ENCODE measurements at regions not wholly inside any gene's neighbourhood (a gene's known extent, or its start where the extent isn't known, plus 50 kb on each side); places are given as distances from the start of the nearest gene placed in this dataset.
"Not testable (repeated sequence)": the region's sequence is repeated elsewhere in the genome, so short reads cannot be mapped to it uniquely, and the experiment has no call there.

DNA sequence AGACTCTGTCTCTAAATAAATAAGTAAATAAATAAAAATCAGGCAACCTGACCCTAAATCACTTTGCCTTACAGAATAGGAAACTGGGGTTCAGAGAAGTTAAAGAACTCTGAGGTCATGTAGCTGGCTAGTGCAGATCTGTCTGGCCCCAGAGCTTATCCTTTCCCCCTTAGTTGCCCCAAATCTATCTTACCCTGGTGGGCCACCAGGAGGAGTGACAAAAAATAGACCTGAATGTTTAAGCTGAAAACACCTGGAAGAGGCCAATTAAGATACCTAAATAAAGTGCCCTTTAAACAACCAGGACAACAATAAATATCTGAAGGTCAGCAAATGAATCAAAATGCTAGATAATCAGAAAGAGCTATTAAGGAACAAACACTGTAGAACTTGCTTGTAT is 59.7 kb downstream of the TEX35 start:
- intact Hi-C loops (cut with DNase I), result no loop called here
- no peak for DNase-seq

DNA sequence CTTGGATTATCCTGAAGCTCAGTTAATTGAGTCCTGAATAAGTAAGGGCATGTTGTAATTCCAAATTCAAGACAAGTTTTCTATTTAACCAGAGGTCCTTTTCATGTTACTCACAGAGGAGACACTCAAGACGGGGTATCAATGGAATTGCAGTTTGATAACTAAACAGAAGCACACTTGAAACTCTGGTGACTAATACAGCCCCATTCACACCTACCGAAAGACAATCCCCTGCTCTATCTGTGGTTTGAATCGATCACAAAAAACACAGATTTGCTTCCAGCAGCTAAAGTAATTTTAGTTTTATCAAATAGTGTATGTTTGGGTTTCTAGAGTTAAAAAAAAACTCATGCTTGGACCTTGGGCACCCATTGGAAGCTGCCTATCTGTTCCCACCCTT is 60.4 kb downstream of the TEX35 start:
- DNase-seq, result no peak
- intact Hi-C loops (cut with DNase I), result no loop called here

DNA sequence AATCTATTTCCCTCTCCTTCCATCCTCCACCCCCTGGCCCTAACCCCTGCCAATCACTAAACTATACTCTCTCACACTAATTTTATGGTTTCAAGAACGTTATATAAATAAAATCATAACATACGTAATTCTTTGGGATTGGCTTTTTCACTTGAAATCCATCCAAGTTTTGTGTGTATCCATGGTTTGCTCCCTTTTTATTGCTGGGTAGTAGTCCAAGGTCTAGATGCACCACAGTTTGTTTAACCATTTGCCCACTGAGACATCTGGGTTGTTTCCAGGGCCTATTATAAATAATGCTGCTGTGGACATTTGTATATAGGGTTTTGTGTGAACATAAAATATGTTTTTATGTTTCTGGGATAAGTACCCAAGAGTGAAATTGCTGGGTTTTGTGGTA is 61.4 kb downstream of the TEX35 start:
- intact Hi-C loops (cut with DNase I), result no loop called here
- DNase-seq, result no peak

DNA sequence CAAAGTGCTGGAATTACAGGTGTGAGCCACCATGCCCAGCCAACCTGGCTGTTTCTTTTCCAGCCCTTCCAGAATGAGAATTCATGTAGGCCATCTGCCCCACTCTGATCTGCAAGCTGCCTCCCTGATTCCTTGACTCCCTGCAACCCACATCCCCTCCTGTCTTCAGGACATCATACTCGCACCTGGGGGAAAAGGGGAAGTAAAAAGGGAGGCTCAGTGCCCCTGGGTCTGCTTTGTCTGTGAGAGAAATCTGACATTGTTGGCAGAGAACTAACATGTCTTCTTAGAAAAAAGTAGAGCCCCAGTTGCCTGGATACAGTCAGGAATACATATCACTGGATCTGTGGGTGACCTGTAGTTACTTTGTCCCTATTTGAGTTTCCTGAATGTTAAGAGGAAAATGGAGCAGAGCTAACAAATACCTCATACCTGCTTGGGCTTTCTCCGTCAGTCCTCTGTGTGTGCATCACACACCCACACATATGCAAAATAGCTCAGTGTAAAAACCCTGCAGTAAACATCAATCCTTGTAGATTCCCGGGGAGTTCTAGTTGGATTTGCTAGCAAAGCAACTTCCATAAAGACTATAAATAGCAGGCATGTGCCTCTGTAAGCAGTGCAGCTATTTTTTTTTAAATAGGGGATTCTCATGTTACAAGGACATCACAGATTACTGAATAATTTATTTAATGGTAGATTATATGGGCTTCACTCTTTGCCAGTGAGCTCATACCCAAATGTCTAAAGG is 62.9 kb downstream of the TEX35 start:
- no peak for DNase-seq
- intact Hi-C loops (cut with DNase I), result no loop called here

DNA sequence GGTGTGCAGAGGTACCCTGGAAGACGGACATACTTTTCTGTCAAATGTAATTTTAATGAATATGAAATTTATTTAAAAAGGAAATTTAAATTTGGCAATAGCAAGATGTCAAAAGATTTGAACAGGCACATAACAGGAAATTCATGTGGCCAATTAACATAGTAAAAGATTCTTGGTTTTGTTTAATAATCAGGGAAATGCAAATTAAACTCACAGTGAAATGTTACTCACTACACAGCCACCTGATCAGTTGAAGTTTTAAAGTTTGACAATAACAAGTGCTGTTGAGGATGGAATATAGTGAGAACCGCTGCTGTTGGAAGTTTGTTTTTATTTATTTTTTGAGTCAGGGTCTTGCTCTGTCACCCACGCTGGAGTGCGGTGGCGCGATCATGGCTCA is 63.9 kb downstream of the TEX35 start:
- intact Hi-C loops (cut with DNase I), result no loop called here
- no peak for DNase-seq

DNA sequence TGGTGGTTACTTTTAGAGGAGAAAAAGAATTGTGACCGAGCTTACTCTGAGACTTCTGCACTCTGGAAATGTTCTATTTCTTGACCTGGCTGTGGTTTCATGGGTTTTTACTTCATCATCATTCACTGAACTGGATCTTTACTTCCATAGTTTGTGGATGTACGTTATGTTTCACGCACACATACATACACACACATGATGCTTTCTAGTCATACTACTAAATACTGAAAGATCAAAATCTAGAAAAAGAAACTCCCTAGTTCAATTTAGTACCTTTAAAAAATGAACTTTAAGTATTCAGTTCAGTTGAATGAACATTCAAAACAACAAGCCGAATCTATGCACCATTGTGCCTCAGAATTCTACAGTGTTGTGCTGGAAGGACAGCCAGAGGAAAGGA is 65.0 kb downstream of the TEX35 start:
- no peak for DNase-seq
- intact Hi-C loops (cut with DNase I), result no loop called here

DNA sequence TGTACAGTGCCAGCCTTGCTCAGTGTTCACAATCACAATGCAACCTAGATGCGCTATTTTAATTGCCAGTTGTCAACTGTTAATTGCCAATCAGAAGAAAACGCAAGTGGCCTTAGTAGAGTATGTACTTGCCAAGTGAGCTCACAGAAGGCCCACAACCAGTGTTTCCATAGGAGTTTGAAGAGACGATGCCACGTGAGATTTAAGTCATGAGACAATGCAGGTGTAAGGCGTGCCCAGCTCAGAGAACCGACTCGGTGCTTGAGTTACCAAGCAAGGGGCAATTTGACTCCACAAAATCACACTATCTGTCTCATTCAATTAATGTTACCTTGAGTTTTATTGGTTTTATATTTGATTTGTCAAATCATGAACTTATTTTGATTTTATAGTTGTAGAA is 65.6 kb downstream of the TEX35 start:
- intact Hi-C loops (cut with DNase I), result no loop called here
- DNase-seq, result no peak

DNA sequence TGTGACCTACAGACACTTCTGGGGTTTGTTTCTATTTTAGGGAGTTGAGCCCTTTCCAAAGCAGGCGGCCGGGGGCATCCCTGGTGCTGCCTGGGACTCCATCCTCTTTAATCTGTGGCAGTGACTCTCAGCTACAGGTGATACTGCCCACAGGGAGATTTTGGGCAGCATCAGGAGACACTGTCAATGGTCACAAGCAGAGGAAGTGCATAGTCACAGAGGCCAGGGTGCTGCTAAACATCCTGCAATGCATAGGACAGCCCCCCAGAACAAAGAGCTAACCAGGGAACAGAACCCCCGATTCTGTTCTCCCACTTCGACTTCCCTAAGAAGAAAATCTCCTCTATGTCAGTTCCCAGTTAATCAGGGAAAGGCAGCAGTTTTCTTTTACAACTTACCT is 66.2 kb downstream of the TEX35 start:
- intact Hi-C loops (cut with DNase I), result no loop called here
- no peak for DNase-seq

DNA sequence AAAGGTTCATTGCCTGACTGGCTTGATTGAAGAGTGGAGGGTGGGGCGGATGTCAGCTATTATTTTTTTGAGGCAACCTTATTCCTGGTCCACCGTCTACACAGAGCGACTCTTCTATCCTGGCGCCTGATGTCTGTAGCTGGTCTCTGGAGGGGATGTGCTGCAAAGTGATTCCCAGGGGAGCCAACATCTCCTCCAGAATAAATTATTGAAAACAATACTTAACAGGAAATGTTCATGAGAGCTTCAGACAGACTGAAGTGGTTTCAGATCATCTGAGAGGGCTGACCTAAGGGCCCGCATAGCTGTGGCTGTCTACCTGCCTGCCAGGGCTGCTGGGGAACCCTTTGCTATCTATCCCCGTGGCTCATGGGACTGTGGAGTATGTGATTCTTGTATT is 66.7 kb downstream of the TEX35 start:
- DNase-seq, result no peak
- intact Hi-C loops (cut with DNase I), result no loop called here

DNA sequence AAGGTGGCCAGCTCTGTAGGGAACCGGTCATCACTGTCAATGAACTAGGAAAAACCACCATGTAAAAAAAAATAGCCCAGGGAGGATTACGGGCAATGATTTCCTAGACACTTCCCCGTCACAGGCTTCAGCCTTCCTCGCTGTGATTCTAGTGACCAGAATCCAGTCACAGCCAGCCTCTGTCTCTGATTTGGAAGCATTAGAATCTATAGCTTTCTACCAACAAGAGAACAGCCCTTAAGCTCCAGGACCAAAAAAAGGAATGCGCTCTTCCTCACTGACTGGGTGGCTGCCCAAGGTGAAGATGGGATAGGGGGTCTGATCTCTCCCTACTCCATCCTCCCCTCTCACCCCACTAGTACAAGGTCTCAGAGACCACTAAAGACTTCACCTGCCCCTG is 67.2 kb downstream of the TEX35 start:
- DNase-seq, result no peak
- intact Hi-C loops (cut with DNase I), result no loop called here

DNA sequence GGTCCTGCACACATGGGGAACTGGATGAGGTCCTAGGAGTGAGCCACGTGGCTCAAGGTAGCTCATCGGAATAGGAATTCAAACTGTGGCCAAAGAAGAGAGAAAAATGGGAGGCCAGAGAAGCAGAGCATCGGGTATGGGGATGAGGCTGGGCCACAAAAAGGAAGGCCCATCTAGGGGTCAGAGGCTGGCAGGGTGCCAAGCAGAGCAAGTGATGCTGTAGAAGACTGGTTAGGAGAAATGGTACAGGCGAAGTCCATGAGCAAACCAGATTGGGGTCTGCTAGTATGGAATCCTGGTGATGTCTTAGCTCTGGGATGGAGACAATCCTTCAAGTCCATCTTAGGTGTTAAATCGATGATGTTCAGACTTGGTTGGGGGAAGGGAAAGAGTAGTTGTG is 68.0 kb downstream of the TEX35 start:
- DNase-seq, result no peak
- intact Hi-C loops (cut with DNase I), result no loop called here

DNA sequence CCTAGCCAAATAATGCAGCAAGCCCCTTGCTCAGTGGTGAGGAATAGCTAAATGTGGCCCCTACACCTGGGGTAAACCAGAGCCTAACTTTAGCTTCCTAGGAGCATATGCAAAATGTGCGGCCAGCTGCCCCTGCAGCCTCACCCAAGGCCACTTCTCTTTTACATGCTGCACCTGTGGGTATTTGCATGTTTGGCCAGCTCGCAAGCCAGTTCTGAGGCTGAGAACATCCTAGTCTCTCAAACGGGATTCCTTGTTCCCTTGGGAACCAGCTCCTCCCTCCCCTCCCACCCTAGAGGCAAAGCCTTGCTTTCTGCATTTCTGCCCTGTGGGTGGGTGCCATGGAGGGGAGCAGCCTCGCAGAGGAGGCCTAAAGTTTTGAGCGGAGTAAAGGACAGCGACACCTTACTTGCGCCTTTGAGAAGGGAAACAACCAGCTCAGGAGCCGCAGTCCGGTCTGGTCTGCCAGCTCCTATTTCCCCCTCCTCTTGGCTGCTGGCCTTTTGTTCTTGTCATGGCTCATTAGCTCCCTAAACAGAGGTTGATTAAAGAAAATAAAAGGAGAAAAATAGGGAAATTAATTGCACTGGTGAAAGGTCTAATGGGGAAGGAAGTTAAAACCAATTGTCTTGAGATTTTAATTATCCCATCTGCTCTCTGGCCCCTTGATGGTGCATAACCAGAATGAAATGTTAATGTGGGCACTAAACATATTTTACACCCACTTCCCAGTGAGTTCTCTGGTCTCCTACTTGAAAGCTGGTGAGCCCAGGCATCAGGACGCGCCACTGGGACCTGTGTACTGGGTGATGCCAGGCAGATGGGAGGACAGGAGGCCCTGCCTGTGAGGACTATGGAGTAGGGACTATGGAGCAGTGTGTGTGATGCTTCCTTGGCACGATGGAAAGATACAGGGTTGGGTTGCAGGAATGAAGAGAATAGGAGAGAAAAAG is 68.7 kb downstream of the TEX35 start:
- intact Hi-C loops (cut with DNase I), result no loop called here
- DNase-seq, result peak in 34 of 42 donors; percentile 10 to 79 (median 34)

DNA sequence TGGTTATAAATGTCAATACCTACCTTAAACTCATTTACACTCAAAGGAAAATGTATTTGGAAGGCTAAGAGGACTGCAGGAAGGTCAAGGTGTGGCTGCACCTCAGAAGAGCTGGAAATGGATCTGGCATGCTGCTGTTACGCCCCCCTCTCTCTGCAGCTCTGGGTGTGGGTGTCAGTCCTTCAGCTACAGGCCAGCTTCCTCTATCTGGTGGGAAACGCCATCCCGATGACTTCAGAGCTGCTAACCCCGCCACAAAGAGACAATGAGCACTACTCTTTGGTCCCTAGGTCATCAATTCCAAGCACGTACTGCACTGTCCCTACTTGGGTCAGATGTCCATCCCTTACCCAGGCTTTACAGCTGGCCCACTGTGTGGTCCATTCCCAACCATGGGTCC is 74.2 kb downstream of the TEX35 start:
- intact Hi-C loops (cut with DNase I), result no loop called here
- no peak for DNase-seq

DNA sequence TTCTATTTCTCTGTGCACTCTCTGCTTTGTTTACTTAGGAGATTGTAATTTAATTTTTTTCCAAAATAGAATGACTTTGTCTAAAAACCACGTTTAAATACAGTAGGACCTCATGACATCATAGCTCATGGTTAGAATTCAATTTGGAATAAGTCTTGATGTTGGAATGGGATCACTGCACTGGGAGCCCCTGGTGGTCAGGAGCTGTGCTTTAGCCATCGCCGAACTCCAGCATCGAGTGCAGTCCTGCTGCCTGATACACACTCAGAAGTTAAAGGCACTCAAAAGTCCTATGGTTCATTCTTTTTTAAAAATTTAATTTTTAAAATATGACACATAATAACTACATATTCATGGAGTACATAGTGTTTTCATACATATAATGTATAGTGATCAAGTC is 75.1 kb downstream of the TEX35 start:
- intact Hi-C loops (cut with DNase I), result no loop called here
- DNase-seq, result no peak

DNA sequence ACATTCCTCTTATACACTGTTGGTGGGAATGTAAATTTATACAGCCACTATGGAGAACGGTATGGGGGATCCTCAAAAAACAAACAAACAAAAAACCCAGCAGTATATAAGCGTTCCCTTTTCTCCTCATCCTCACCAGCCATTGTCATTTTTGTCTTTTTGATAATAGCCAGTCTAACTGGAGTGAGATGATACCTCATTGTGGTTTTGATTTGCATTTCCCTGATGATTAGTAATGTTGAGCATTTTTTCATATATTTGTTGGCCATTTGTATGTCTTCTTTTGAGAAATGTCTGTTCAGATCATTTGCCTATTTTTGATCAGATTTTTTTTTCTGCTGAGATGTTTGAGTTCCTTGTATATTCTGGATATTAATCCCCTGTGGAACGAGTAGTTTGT is 76.1 kb downstream of the TEX35 start:
- DNase-seq; intact Hi-C loops (cut with DNase I): not testable (repeated sequence)

DNA sequence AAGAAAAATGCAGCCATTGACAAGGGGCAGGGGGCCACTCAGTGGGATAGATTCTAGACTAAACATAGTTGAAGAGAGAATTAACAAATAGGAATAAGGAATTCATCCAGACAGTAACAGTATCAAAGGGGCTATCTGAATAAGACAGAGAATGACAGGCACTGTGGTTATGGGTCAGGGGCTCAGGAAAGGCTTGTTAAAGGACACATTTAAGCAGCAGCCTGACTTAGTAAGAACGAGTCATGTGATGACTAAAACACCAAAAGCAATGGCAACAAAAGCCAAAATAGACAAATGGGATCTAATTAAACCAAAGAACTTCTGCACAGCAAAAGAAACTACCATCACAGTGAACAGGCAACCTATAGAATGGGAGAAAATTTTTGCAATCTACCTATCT is 78.9 kb downstream of the TEX35 start:
- DNase-seq; intact Hi-C loops (cut with DNase I): not testable (repeated sequence)

DNA sequence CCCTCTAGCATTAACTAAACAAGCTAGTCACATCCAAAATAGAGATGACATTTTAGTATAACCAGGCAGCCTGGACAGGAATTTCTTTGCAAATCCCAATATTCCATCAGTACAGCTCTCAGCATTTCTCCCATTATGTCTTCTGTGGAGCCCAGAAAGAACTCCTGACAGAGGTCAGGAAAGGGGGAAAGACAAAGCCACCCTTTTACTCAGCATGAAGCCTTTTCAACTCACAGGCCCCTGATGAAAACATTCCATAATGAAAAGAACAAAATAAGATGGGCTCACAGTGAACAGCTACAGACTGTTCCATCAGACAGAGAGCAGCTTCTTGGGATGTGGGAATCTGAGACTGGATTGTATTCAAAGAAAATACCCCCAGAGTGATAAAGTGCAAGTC is 80.6 kb downstream of the TEX35 start:
- intact Hi-C loops (cut with DNase I), result no loop called here
- DNase-seq, result no peak

DNA sequence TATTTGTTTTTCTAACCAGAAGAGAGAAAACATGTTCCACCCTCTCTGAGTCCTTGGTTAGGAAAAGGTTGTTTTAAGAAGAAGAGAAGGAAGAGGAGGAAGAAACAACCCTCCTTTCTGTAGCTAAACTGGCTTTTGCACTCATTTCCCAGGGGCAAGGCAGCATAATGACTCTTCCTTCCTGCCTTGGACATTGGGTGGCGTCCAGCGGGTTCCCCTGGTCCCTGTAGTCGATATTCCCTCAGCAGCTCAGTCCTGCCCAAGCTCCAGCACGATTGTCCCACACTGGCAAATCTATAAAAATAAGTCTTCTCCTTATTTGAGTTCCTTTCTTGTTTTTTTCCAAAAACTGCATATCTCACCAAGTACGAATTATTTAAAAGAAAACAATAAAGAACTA is 81.2 kb downstream of the TEX35 start:
- intact Hi-C loops (cut with DNase I), result no loop called here
- DNase-seq, result no peak

DNA sequence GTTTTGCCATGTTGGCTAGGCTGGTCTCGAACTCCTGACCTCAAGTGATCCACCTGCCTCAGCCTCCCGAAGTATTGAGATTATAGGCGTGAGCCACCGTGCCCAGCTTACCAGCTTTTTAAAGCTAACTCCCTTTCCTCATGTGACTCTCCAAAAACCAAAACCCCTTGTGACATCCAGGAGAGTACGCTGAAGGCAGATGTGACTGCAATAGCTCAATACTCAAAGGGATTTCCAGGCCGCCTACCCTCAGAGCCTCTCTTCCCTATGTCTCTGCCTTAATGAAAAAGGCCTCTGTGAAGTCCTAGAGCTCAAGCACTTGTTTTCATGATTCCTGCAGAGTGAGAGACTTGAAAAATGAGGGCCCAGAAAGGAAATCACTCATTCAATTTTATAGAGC is 82.6 kb downstream of the TEX35 start:
- intact Hi-C loops (cut with DNase I), result no loop called here
- DNase-seq, result no peak

DNA sequence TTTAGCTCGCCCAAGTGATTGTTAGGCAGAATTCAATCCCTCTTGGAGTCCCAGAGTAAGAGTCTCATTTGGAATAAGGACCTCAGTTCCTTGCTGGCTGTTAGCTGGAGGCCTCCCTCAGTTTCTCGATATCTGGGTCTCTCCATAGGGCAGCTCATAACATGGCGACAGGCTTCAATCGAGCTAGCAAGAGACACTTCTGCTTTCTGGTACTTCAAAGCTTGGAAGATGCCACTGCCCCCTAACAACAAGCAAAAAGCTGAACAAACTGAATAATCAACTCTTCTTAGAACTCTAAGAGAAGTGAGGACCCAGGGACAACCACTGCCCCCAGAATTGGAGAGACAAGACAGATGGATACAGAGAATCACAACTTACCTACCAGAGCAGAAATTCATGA is 86.2 kb downstream of the TEX35 start:
- intact Hi-C loops (cut with DNase I), result no loop called here

DNA sequence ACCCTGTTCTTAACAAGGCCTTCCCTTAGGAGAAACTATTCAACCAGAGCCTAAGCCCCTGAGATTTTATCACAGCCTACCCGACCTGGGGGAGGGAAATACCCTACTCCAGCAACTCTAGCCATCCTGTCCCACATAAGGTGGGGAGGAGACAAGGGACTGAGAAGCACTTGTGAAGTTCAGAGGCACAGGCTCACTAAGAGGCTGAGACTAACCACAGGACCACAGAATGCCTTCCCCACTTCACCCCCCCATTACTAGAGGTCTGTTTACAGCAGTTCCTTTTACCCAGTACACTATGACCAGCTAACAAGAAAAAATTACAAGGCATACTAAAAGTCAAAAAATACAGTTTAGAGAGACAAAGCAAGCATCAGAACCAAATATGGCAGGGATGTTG is 86.8 kb downstream of the TEX35 start:
- no peak for DNase-seq

More for the DNA sequence above, 86.2 kb downstream of the TEX35 start:
- peak in 1 of 42 donors; percentile 29 for DNase-seq

More for the DNA sequence above, 86.8 kb downstream of the TEX35 start:
- intact Hi-C loops (cut with DNase I), result no loop called here
